ENCODE measurements at regions not wholly inside any gene's neighbourhood (a gene's known extent, or its start where the extent isn't known, plus 50 kb on each side); places are given as distances from the start of the nearest gene placed in this dataset.

DNA sequence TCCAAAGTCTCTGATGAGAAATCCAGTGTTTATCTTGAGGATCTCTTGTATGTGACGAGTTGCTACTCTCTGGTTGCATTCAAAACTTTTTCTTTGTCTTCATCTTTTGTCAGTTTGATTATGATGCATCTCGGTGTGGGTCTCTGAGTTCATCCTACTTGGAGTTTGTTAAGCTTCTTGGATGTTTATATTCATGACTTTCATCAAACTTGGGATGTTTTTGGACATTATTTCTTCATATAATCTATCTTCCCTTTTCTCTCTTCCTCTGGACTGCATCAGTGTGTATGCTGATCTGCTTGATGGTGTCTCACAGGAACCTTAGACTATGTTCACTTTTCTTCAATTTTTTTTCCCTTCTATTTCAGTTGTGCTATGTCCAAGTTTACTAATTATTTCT, 320.4 kb downstream of the TLE3 start:
- TF ChIP-seq, protein P1, sequence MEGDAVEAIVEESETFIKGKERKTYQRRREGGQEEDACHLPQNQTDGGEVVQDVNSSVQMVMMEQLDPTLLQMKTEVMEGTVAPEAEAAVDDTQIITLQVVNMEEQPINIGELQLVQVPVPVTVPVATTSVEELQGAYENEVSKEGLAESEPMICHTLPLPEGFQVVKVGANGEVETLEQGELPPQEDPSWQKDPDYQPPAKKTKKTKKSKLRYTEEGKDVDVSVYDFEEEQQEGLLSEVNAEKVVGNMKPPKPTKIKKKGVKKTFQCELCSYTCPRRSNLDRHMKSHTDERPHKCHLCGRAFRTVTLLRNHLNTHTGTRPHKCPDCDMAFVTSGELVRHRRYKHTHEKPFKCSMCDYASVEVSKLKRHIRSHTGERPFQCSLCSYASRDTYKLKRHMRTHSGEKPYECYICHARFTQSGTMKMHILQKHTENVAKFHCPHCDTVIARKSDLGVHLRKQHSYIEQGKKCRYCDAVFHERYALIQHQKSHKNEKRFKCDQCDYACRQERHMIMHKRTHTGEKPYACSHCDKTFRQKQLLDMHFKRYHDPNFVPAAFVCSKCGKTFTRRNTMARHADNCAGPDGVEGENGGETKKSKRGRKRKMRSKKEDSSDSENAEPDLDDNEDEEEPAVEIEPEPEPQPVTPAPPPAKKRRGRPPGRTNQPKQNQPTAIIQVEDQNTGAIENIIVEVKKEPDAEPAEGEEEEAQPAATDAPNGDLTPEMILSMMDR (IDR thresholded peaks at IDR 0.05; ENCODE audit: low read length): no peak
- no peak for TF ChIP-seq EZH2 (IDR thresholded peaks at IDR 0.05; ENCODE audit: borderline replicate concordance, low read length)
